ENCODE measurements at regions not wholly inside any gene's neighbourhood (a gene's known extent, or its start where the extent isn't known, plus 50 kb on each side); places are given as distances from the start of the nearest gene placed in this dataset.
"Not testable (repeated sequence)": the region's sequence is repeated elsewhere in the genome, so short reads cannot be mapped to it uniquely, and the experiment has no call there.

DNA sequence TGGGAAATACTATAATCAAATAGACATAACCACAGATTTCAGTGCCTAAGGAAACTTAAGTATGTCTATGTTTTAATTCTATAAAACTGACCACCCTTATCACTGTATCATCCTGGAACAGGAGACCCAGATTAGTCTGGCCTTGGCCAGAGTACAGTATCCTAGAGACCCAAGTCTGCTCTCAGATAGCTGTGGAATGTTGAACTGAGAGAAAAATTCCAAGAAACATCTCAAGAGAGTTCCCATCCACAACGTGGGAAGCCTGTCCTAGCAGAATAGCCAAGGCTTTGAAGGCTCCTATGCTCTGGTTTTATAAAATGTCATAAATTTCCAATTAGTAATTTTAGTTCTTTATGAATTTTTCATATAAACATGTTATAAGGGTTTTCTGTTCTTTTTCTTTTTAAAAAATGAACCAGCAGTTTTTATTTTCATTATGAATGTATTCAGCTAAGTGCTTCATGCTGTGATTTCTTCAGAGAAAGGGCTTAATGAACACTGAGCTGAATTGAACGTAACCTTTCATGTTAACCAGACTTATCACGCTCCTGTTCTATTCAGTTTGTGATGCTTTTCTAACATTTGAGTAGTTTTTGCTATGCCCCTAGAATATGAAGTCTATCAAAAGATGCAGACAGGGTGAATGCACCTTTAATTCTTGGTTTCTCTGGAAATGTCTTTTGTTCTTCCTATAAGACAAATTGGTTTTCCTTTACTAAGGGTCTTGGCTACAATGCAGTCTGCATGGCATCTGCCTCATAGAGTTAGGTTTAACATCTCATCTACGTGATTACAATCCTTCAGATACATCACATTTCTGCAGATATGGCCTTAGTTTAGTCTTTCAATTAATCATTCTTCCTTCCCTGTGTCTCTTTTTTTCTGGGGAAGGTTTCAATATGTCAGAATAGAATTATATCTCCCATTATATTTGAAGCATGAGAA, 230.8 kb downstream of the CYLC2 start:
- H3K9ac ChIP-seq (ENCODE audit: low read length in 5 of 5), result no peak overlapping the region
- H3K36me3 ChIP-seq (ENCODE audit: control insufficient read depth in 5 of 5, insufficient read depth in 5 of 5, low read length in 5 of 5), result no peaks in the 10 kb centered on the region
- H3K27me3 ChIP-seq (ENCODE audit: control insufficient read depth in 5 of 5, insufficient read depth in 4 of 5, low read length in 5 of 5), result no peaks in the 10 kb centered on the region
- H3K27ac ChIP-seq (ENCODE audit: low read depth, low read length), result no peak overlapping the region
- no peaks in the 10 kb centered on the region for H3K4me1 ChIP-seq (ENCODE audit: control insufficient read depth in 5 of 5, insufficient read depth in 5 of 5, low read length in 5 of 5)
- no peak overlapping the region for H3K4me3 ChIP-seq (ENCODE audit: low read depth in 1 of 5, low read length in 5 of 5)
- no peaks in the 10 kb centered on the region for H3K9me3 ChIP-seq (ENCODE audit: control insufficient read depth in 5 of 5, low read length in 5 of 5)

DNA sequence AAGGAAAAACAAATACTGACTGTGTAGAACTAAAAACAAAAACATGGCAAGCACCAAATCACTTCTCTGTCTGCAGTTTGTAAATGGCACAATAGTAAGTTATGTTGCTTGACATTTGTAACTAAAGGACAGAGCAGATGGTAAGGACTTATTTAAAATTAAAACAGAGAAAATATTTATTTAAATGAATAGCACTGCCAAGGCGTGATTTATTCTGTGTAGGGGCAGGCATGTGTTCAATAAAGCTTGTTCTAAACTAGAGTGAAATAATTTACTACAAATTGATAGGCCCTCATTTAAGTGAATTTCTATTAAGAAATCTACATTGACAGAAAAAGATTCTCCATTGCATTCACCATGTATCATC, 231.5 kb downstream of the CYLC2 start:
- Histone ChIP-seq H3K4me3 (ENCODE audit: low read depth in 1 of 5, low read length in 5 of 5) (no peak overlapping the region), H3K9me3 (ENCODE audit: control insufficient read depth in 5 of 5, low read length in 5 of 5) (no peaks in the 10 kb centered on the region), H3K27me3 (ENCODE audit: control insufficient read depth in 5 of 5, insufficient read depth in 4 of 5, low read length in 5 of 5) (no peaks in the 10 kb centered on the region), H3K9ac (ENCODE audit: low read length in 5 of 5) (no peak overlapping the region), H3K4me1 (ENCODE audit: control insufficient read depth in 5 of 5, insufficient read depth in 5 of 5, low read length in 5 of 5) (no peaks in the 10 kb centered on the region), H3K36me3 (ENCODE audit: control insufficient read depth in 5 of 5, insufficient read depth in 5 of 5, low read length in 5 of 5) (no peaks in the 10 kb centered on the region), H3K27ac (ENCODE audit: low read depth, low read length) (no peak overlapping the region)

DNA sequence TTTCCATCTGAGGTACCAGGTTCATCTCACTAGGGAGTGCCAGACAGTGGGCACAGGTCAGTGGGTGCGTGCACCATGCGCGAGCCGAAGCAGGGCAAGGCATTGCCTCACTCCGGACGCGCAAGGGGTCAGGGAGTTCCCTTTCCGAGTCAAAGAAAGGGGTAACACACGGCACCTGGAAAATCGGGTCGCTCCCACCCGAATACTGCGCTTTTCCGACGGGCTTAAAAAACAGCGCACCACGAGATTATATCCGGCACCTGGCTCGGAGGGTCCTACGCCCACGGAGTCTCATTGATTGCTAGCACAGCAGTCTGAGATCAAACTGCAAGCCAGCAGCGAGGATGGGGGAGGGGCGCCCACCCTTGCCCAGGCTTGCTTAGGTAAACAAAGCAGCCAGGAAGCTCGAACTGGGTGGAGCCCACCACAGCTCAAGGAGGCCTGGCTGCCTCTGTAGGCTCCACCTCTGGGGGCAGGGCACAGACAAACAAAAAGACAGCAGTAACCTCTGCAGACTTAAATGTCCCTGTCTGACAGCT, 242.5 kb downstream of the CYLC2 start:
- H3K9ac ChIP-seq (ENCODE audit: low read length in 5 of 5); H3K36me3 ChIP-seq (ENCODE audit: control insufficient read depth in 5 of 5, insufficient read depth in 5 of 5, low read length in 5 of 5); H3K4me1 ChIP-seq (ENCODE audit: control insufficient read depth in 5 of 5, insufficient read depth in 5 of 5, low read length in 5 of 5); H3K27ac ChIP-seq (ENCODE audit: low read depth, low read length); H3K27me3 ChIP-seq (ENCODE audit: control insufficient read depth in 5 of 5, insufficient read depth in 4 of 5, low read length in 5 of 5); H3K9me3 ChIP-seq (ENCODE audit: control insufficient read depth in 5 of 5, low read length in 5 of 5); H3K4me3 ChIP-seq (ENCODE audit: low read depth in 1 of 5, low read length in 5 of 5): not testable (repeated sequence)

DNA sequence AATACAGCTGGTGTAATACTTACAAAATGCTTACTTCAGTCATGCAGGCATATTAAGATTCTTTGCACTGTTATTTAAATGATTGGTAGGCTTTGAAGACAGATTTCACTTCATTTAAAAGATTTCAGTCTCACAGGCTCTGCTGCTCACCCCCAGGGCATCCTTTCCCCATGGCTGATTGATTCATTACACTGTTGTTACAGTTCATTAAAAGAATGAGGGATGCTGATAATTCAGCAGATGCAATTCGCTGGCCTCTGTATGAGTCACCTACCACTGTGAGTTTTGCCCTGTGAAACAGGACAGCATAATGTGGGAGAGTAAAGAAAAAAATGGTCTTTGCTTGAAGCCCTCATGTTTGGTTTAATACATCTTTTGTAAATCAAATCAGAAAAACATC, 246.9 kb downstream of the CYLC2 start:
- Histone ChIP-seq H3K36me3 (ENCODE audit: control insufficient read depth in 5 of 5, insufficient read depth in 5 of 5, low read length in 5 of 5) (no peaks in the 10 kb centered on the region), H3K9me3 (ENCODE audit: control insufficient read depth in 5 of 5, low read length in 5 of 5) (no peaks in the 10 kb centered on the region), H3K4me1 (ENCODE audit: control insufficient read depth in 5 of 5, insufficient read depth in 5 of 5, low read length in 5 of 5) (no peaks in the 10 kb centered on the region), H3K9ac (ENCODE audit: low read length in 5 of 5) (no peak overlapping the region), H3K4me3 (ENCODE audit: low read depth in 1 of 5, low read length in 5 of 5) (no peak overlapping the region), H3K27ac (ENCODE audit: low read depth, low read length) (no peak overlapping the region), H3K27me3 (ENCODE audit: control insufficient read depth in 5 of 5, insufficient read depth in 4 of 5, low read length in 5 of 5) (no peaks in the 10 kb centered on the region)

DNA sequence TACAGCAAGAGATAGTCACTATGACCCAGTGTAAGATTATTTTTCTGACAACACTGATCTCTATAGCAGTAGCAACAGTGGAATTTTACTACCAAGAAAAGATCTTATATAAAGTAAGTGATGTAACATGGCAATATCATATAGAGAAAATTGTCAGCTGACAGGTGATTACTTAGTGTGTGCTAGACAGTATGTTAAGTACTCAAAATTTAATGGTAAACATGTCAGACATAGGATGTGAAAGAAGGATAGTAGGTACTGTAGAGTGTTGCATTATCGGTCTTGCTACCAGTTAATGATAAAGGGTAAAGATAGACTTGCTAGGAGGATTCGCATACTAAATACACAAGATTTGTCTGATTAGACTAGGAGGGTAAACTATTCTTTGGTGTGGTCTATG, 247.4 kb downstream of the CYLC2 start:
- Histone ChIP-seq H3K9ac (ENCODE audit: low read length in 5 of 5) (no peak overlapping the region), H3K27ac (ENCODE audit: low read depth, low read length) (no peak overlapping the region), H3K36me3 (ENCODE audit: control insufficient read depth in 5 of 5, insufficient read depth in 5 of 5, low read length in 5 of 5) (no peaks in the 10 kb centered on the region), H3K4me3 (ENCODE audit: low read depth in 1 of 5, low read length in 5 of 5) (no peak overlapping the region), H3K4me1 (ENCODE audit: control insufficient read depth in 5 of 5, insufficient read depth in 5 of 5, low read length in 5 of 5) (no peaks in the 10 kb centered on the region), H3K9me3 (ENCODE audit: control insufficient read depth in 5 of 5, low read length in 5 of 5) (no peaks in the 10 kb centered on the region), H3K27me3 (ENCODE audit: control insufficient read depth in 5 of 5, insufficient read depth in 4 of 5, low read length in 5 of 5) (no peaks in the 10 kb centered on the region)

DNA sequence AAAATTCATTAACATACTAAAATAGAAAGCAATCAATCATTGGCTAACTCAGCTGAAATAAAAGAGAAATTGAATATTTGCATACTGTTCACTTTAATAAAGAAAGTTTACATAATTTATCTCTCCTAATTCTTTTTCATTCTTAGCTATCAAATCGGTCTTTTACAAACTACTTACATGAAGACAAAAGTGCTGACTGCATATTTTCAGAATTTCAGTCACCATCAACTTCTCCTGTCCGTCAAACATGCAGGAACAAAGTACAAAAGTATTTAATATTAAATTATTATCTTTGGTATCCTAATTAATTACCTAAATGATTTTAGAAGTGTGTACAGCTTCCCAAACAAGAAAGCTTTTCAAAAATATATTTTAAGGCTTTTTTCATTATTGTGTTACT, 248.4 kb downstream of the CYLC2 start:
- H3K36me3 ChIP-seq (ENCODE audit: control insufficient read depth in 5 of 5, insufficient read depth in 5 of 5, low read length in 5 of 5), result no peaks in the 10 kb centered on the region
- H3K4me1 ChIP-seq (ENCODE audit: control insufficient read depth in 5 of 5, insufficient read depth in 5 of 5, low read length in 5 of 5), result no peaks in the 10 kb centered on the region
- no peak overlapping the region for H3K27ac ChIP-seq (ENCODE audit: low read depth, low read length)
- H3K27me3 ChIP-seq (ENCODE audit: control insufficient read depth in 5 of 5, insufficient read depth in 4 of 5, low read length in 5 of 5), result no peaks in the 10 kb centered on the region
- no peak overlapping the region for H3K4me3 ChIP-seq (ENCODE audit: low read depth in 1 of 5, low read length in 5 of 5)
- H3K9me3 ChIP-seq (ENCODE audit: control insufficient read depth in 5 of 5, low read length in 5 of 5), result no peaks in the 10 kb centered on the region
- no peak overlapping the region for H3K9ac ChIP-seq (ENCODE audit: low read length in 5 of 5)

DNA sequence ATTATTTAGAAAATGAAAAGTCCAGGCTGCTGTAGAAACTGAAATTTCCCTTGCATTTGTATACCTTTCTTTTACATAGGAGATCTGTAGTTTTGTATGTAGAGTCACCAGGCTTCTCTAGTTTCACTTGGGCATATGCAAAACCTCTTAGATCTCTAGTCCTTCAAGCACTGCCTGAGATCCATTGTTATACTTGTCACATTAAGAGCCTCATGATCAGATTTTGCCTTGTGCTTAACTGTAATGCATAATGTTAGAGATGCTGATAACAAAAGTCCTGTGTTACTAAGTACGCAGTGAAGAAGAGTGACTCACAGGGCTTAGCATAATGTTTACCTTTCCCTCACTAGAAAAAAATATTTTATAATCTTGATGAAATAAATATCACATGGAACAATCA, 250.2 kb downstream of the CYLC2 start:
- Histone ChIP-seq H3K27me3 (ENCODE audit: control insufficient read depth in 5 of 5, insufficient read depth in 4 of 5, low read length in 5 of 5) (no peaks in the 10 kb centered on the region), H3K36me3 (ENCODE audit: control insufficient read depth in 5 of 5, insufficient read depth in 5 of 5, low read length in 5 of 5) (no peaks in the 10 kb centered on the region), H3K27ac (ENCODE audit: low read depth, low read length) (no peak overlapping the region), H3K4me3 (ENCODE audit: low read depth in 1 of 5, low read length in 5 of 5) (no peak overlapping the region), H3K9ac (ENCODE audit: low read length in 5 of 5) (no peak overlapping the region), H3K4me1 (ENCODE audit: control insufficient read depth in 5 of 5, insufficient read depth in 5 of 5, low read length in 5 of 5) (no peaks in the 10 kb centered on the region), H3K9me3 (ENCODE audit: control insufficient read depth in 5 of 5, low read length in 5 of 5) (no peaks in the 10 kb centered on the region)

DNA sequence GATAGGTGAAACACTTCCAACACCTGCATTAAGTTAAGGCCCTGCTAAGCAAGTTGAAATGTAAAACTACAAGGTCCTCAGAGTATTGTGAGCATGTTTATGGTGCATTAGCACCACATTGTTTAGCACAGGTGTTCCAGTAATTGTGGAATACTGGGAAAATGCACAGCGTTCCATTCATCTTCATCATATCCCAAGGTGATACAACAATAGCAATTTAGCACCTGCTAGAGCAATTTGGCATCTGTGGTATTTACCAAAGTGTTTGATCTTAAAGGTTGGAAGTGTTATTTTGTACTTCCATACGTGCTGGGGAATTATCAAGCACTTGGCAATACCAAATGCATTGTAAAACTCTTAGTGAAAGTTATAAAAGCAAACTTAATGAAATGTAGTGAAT, 266.8 kb downstream of the CYLC2 start:
- H3K4me3 ChIP-seq (ENCODE audit: low read depth in 1 of 5, low read length in 5 of 5), result no peak overlapping the region

DNA sequence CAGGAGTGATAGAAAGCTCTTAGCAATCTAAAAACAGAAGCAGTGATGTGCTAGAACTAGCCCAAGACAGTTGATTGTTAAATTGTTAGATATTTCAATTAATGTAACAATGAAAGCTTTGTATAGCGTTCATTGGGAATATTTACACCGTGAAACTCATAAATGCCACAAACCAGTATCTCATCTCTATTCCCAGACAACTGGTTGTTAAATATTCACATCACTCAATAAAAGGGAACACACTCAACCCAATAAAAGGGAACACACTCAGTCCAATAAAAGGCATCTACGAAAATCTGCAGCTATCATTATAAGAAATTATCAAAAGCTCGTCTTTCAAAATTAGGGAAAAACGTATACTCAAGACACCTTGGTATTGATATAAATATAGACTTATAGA, 270.9 kb downstream of the CYLC2 start:
- Histone ChIP-seq H3K27ac (ENCODE audit: low read depth, low read length) (no peak overlapping the region), H3K36me3 (ENCODE audit: control insufficient read depth in 5 of 5, insufficient read depth in 5 of 5, low read length in 5 of 5) (no peaks in the 10 kb centered on the region), H3K27me3 (ENCODE audit: control insufficient read depth in 5 of 5, insufficient read depth in 4 of 5, low read length in 5 of 5) (no peaks in the 10 kb centered on the region), H3K4me3 (ENCODE audit: low read depth in 1 of 5, low read length in 5 of 5) (no peak overlapping the region), H3K9me3 (ENCODE audit: control insufficient read depth in 5 of 5, low read length in 5 of 5) (no peaks in the 10 kb centered on the region), H3K4me1 (ENCODE audit: control insufficient read depth in 5 of 5, insufficient read depth in 5 of 5, low read length in 5 of 5) (no peaks in the 10 kb centered on the region), H3K9ac (ENCODE audit: low read length in 5 of 5) (no peak overlapping the region)

More for the DNA sequence above, 266.8 kb downstream of the CYLC2 start:
- Histone ChIP-seq H3K27me3 (ENCODE audit: control insufficient read depth in 5 of 5, insufficient read depth in 4 of 5, low read length in 5 of 5) (no peaks in the 10 kb centered on the region), H3K27ac (ENCODE audit: low read depth, low read length) (no peak overlapping the region), H3K9me3 (ENCODE audit: control insufficient read depth in 5 of 5, low read length in 5 of 5) (peaks cover 0 to 3% (median 2%) of the 10 kb centered on the region in 5 donors), H3K36me3 (ENCODE audit: control insufficient read depth in 5 of 5, insufficient read depth in 5 of 5, low read length in 5 of 5) (no peaks in the 10 kb centered on the region), H3K4me1 (ENCODE audit: control insufficient read depth in 5 of 5, insufficient read depth in 5 of 5, low read length in 5 of 5) (no peaks in the 10 kb centered on the region), H3K9ac (ENCODE audit: low read length in 5 of 5) (no peak overlapping the region)

DNA sequence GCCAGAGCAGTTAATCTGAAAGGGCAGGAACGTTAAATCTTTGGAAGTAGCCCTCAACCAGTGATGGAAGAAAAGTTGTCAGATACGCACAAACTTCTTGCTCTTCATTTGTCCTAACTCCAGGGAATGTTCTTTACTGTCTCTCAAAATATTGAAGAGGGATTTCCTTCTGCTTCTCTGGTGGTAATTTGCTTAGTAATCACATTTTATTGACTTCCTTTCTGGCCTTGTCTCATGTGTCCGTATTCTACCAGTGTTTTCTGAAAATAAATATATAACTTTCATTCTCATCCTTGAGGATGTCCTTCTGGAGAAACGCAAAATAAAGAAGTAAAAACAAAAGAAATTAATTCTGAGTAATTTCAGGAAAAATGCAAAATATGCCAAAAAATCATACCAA, 282.1 kb downstream of the CYLC2 start:
- H3K4me1 ChIP-seq (ENCODE audit: control insufficient read depth in 5 of 5, insufficient read depth in 5 of 5, low read length in 5 of 5), result no peaks in the 10 kb centered on the region
- H3K4me3 ChIP-seq (ENCODE audit: low read depth in 1 of 5, low read length in 5 of 5), result no peak overlapping the region
- peaks cover 0 to 3% (median 0%) of the 10 kb centered on the region in 5 donors for H3K9me3 ChIP-seq (ENCODE audit: control insufficient read depth in 5 of 5, low read length in 5 of 5)
- H3K27ac ChIP-seq (ENCODE audit: low read depth, low read length), result no peak overlapping the region
- H3K27me3 ChIP-seq (ENCODE audit: control insufficient read depth in 5 of 5, insufficient read depth in 4 of 5, low read length in 5 of 5), result no peaks in the 10 kb centered on the region
- no peak overlapping the region for H3K9ac ChIP-seq (ENCODE audit: low read length in 5 of 5)
- H3K36me3 ChIP-seq (ENCODE audit: control insufficient read depth in 5 of 5, insufficient read depth in 5 of 5, low read length in 5 of 5), result no peaks in the 10 kb centered on the region

Measured in subcutaneous abdominal adipose tissue (tissue), 5 donors.